Endodermal cell (in vitro differentiated cells): ENCODE measurements at regions not wholly inside any gene's neighbourhood (a gene's known extent, or its start where the extent isn't known, plus 50 kb on each side); places are given as distances from the start of the nearest gene placed in this dataset.
A peak's percentile ranks its signal among the peaks of the same experiment; 100 is the strongest.

ENCODE experiments used
- DNase-seq: peaks from one replicate; pipeline ENCODE4 v3.0.0-alpha.2; 2017
- H3K27ac ChIP-seq: 2 replicates; pipeline ENCODE4 v1.5.1; 2013; ENCODE audit warnings: mild to moderate bottlenecking, low read depth, low read length, moderate library complexity
- H3K27me3 ChIP-seq: 2 replicates; pipeline ENCODE4 v1.6.1; 2013; ENCODE audit warnings: mild to moderate bottlenecking, low read length, moderate library complexity; ENCODE audit not compliant: insufficient read depth, control insufficient read depth, poor library complexity, severe bottlenecking
- H3K36me3 ChIP-seq: 2 replicates; pipeline ENCODE4 v1.7.0; 2013; ENCODE audit warnings: mild to moderate bottlenecking, low read length, moderate library complexity; ENCODE audit not compliant: control insufficient read depth, insufficient read depth
- H3K4me1 ChIP-seq: one replicate; pipeline ENCODE4 v1.7.0; 2013; ENCODE audit warnings: low read length; ENCODE audit not compliant: control insufficient read depth, insufficient read depth
- H3K4me3 ChIP-seq: 2 replicates; pipeline ENCODE4 v1.5.1; 2013; ENCODE audit warnings: mild to moderate bottlenecking, low read length, moderate library complexity
- H3K9ac ChIP-seq: 2 replicates; pipeline ENCODE4 v1.6.1; 2013; ENCODE audit warnings: mild to moderate bottlenecking, low read length, moderate library complexity; ENCODE audit not compliant: poor library complexity, severe bottlenecking; ENCODE audit errors: extremely low read depth
- H3K9me3 ChIP-seq: 2 replicates; pipeline ENCODE4 v1.6.1; 2013; ENCODE audit warnings: mild to moderate bottlenecking, low read length, moderate library complexity; ENCODE audit not compliant: control insufficient read depth
- H3K27ac Mint-ChIP-seq: 2 replicates; pipeline ENCODE4 v1.8.0; 2020; ENCODE audit warnings: mixed read lengths
- H3K27me3 Mint-ChIP-seq: 2 replicates; pipeline ENCODE4 v1.8.0; 2021; ENCODE audit warnings: mild to moderate bottlenecking, mixed read lengths; ENCODE audit not compliant: insufficient read depth
- H3K36me3 Mint-ChIP-seq: 2 replicates; pipeline ENCODE4 v1.8.0; 2020; ENCODE audit warnings: low read depth, mixed read lengths
- H3K4me1 Mint-ChIP-seq: 2 replicates; pipeline ENCODE4 v1.8.0; 2020; ENCODE audit warnings: mixed read lengths
- H3K4me3 Mint-ChIP-seq: 2 replicates; pipeline ENCODE4 v1.8.0; 2020; ENCODE audit warnings: mild to moderate bottlenecking, moderate library complexity, mixed read lengths
- H3K9me3 Mint-ChIP-seq: 2 replicates; pipeline ENCODE4 v1.8.0; 2020; ENCODE audit warnings: mild to moderate bottlenecking, mixed read lengths
- CTCF ChIP-seq: fragments of 200-600 bp; sonication (generic); conservative IDR thresholded peaks from 2 replicates; pipeline ENCODE4 v1.5.0; 2021; ENCODE audit warnings: antibody characterized with exemption, mild to moderate bottlenecking
- WGBS, 2 experiments: methylation state at CpG; one replicate each; pipeline versions ENCODE4 v1.1.5 to v1.1.7; 2013; ENCODE audit warnings: missing lambda C conversion rate in 2 of 2, mixed read lengths in 1 of 2; ENCODE audit not compliant: insufficient coverage in 1 of 2, insufficient read length in 1 of 2; 5-methylcytosine and 5-hydroxymethylcytosine counted together

- H3K27me3 ChIP-seq: no peaks in the 10 kb centered on the region
- Mint-ChIP-seq H3K27ac (no peak overlapping the region), H3K4me3 (no peak overlapping the region), H3K4me1 (peaks cover 3% of the 10 kb centered on the region), H3K36me3 (peaks cover 1% of the 10 kb centered on the region), H3K27me3 (peaks cover 13% of the 10 kb centered on the region), H3K9me3 (peaks cover 21% of the 10 kb centered on the region)
- H3K4me1 ChIP-seq: peaks cover 2% of the 10 kb centered on the region
- no peak overlapping the region for H3K4me3 ChIP-seq
- TF ChIP-seq CTCF: no peak
- DNase-seq: peak; percentile 51
- H3K9me3 ChIP-seq: peaks cover 25% of the 10 kb centered on the region
- H3K36me3 ChIP-seq: no peaks in the 10 kb centered on the region
- no peak overlapping the region for H3K9ac ChIP-seq
- WGBS, 2 experiments: 86 to 90% methylated on average over 5 to 9 of the region's 9 CpGs
- H3K27ac ChIP-seq: no peak overlapping the region
Measured at GRCh38 chr6:23559587-23560343, 566.2 kb upstream of the NRSN1 start.

- Histone ChIP-seq H3K27me3 (no peaks in the 10 kb centered on the region), H3K9ac (no peak overlapping the region), H3K4me3 (no peak overlapping the region), H3K4me1 (peaks cover 2% of the 10 kb centered on the region), H3K27ac (no peak overlapping the region), H3K9me3 (peaks cover 25% of the 10 kb centered on the region), H3K36me3 (no peaks in the 10 kb centered on the region)
- Mint-ChIP-seq H3K36me3 (peaks cover 1% of the 10 kb centered on the region), H3K4me1 (peaks cover 3% of the 10 kb centered on the region), H3K27me3 (peaks cover 5% of the 10 kb centered on the region), H3K4me3 (no peak overlapping the region), H3K9me3 (peaks cover 15% of the 10 kb centered on the region), H3K27ac (no peak overlapping the region)
- no peak for TF ChIP-seq CTCF
- WGBS, 2 experiments: 85% methylated on average over 1 of the region's 1 CpG; no CpG with 5 or more reads in 1 of the 2 experiments
- no peak for DNase-seq
Measured at GRCh38 chr6:23561732-23562131, 564.3 kb upstream of the NRSN1 start.

- H3K27me3 ChIP-seq: no peaks in the 10 kb centered on the region
- Mint-ChIP-seq H3K27me3 (peaks cover 5% of the 10 kb centered on the region), H3K4me3 (no peak overlapping the region), H3K27ac (no peak overlapping the region), H3K36me3 (peaks cover 1% of the 10 kb centered on the region), H3K9me3 (peaks cover 15% of the 10 kb centered on the region), H3K4me1 (peaks cover 3% of the 10 kb centered on the region)
- no peak for DNase-seq
- H3K36me3 ChIP-seq: no peaks in the 10 kb centered on the region
- no peak overlapping the region for H3K27ac ChIP-seq
- no peak for TF ChIP-seq CTCF
- H3K9ac ChIP-seq: no peak overlapping the region
- no peak overlapping the region for H3K4me3 ChIP-seq
- H3K4me1 ChIP-seq: peaks cover 2% of the 10 kb centered on the region
- H3K9me3 ChIP-seq: peaks cover 25% of the 10 kb centered on the region
- 81 to 87% methylated on average over 3 of the region's 3 CpGs for WGBS, 2 experiments
Measured at GRCh38 chr6:23562554-23562953, 563.5 kb upstream of the NRSN1 start.
